OCI-LY1 (cell line): ENCODE measurements at regions not wholly inside any gene's neighbourhood (a gene's known extent, or its start where the extent isn't known, plus 50 kb on each side); places are given as distances from the start of the nearest gene placed in this dataset.

Experiments
- CTCF ChIP-seq: fragments of 200-600 bp; sonication (generic), shearing (Covaris generic); IDR thresholded peaks from 2 replicates; pipeline ENCODE4 v1.5.1; 2017; ENCODE audit warnings: mild to moderate bottlenecking, antibody characterized with exemption, low read length, moderate library complexity, mixed read lengths
- EZH2 ChIP-seq: fragments of 200-600 bp; sonication (generic), shearing (Covaris generic); IDR thresholded peaks from 2 replicates; pipeline ENCODE4 v1.8.0; 2017; ENCODE audit warnings: borderline replicate concordance, mixed run types, mild to moderate bottlenecking, antibody characterized with exemption, low read length, moderate library complexity, mixed read lengths

DNA sequence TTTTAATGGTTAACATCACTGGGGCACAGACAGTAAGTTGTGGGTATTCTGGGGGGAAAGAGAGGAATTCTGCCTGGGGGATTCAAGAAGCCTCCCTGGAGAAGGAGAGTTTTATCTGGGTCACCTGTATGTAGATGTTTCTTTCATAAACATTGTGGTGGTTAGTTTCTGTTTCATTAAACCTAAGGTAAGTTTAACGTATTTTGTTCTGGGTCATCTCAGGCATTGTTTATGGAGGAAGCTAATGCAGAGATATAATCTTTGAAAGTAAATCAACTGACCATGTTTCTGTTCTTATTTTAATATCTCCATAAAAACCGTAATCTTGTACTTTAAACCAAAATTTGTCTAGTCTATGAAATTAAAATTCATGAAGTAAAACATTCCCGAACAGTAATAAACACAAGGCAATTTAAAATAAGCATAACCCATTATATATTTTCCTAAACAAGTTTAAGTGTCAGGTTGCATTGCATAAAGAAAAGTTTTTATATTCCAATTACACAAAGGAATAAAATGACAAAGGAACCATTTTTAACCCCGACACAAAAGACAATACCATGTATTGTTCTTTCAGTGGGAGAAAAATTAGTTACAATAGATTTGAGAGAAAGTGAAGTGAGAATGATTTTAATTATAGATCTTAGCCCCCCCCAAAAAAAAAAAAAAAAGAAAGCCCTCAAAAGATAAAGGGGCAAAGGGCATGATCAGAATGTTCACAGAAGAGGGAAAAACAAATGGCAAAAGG, 274.6 kb upstream of the TBL1XR1 start:
- TF ChIP-seq CTCF (no peak), EZH2 (no peak)
